AG04450 (cell line): ENCODE measurements at regions not wholly inside any gene's neighbourhood (a gene's known extent, or its start where the extent isn't known, plus 50 kb on each side); places are given as distances from the start of the nearest gene placed in this dataset.
"Not testable (repeated sequence)": the region's sequence is repeated elsewhere in the genome, so short reads cannot be mapped to it uniquely, and the experiment has no call there.

Experiments
- CTCF ChIA-PET: fragments of 300-600, 350-600 bp; formaldehyde crosslinking; extraction: SDS; loops from one replicate; lab custom pipeline; 2022; ENCODE audit warnings: antibody characterized with exemption, inconsistent platforms; lab: Charles Lee
- POLR2A ChIA-PET: fragments of 350-600 bp; formaldehyde crosslinking; extraction: SDS; loops from one replicate; lab custom pipeline; 2021; ENCODE audit warnings: antibody characterized with exemption, inconsistent platforms; lab: Yijun Ruan, JAX
- DNase-seq: peaks from one replicate; pipeline ENCODE4 v3.0.0-alpha.2; 2011; ENCODE audit warnings: low read depth, low spot score
- H3K27ac ChIP-seq: one replicate; pipeline ENCODE4 v1.5.1; 2012; ENCODE audit warnings: low read depth, low read length, control low read depth
- H3K27me3 ChIP-seq: one replicate; pipeline ENCODE4 v1.6.0; 2012; ENCODE audit warnings: low read length; ENCODE audit not compliant: control insufficient read depth, insufficient read depth
- H3K4me3 ChIP-seq: 2 replicates; pipeline ENCODE4 v1.5.1; 2011; ENCODE audit warnings: mild to moderate bottlenecking, low read depth, low read length, control low read depth
- H3K9me3 ChIP-seq: 2 replicates; pipeline ENCODE4 v1.5.1; 2012; ENCODE audit warnings: low read length; ENCODE audit not compliant: control insufficient read depth, insufficient read depth
- TF ChIP-seq, protein P1 (sequence below): IDR thresholded peaks from 2 replicates; pipeline ENCODE4 v1.5.1; 2011; ENCODE audit warnings: low read depth, low read length, control low read depth, inconsistent platforms

DNA sequence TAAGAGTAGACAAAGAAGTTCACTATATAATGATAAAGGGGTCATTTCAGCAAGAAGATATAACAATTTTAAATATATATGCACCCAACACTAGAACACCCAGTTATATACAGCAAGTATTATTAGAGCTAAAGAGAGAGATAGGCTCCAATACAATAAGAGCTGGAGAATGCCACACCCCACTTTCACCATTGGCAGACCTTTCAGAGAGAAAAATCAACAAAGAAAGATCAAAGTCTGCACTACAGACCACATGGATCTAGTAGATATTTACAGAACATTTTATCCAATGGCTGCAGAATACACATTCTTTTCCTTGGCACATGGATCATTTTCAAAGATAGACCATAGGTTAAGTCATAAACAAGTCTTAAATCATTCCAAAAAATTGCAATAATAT, 479.7 kb upstream of the DIAPH2 start:
- TF ChIP-seq, protein P1, sequence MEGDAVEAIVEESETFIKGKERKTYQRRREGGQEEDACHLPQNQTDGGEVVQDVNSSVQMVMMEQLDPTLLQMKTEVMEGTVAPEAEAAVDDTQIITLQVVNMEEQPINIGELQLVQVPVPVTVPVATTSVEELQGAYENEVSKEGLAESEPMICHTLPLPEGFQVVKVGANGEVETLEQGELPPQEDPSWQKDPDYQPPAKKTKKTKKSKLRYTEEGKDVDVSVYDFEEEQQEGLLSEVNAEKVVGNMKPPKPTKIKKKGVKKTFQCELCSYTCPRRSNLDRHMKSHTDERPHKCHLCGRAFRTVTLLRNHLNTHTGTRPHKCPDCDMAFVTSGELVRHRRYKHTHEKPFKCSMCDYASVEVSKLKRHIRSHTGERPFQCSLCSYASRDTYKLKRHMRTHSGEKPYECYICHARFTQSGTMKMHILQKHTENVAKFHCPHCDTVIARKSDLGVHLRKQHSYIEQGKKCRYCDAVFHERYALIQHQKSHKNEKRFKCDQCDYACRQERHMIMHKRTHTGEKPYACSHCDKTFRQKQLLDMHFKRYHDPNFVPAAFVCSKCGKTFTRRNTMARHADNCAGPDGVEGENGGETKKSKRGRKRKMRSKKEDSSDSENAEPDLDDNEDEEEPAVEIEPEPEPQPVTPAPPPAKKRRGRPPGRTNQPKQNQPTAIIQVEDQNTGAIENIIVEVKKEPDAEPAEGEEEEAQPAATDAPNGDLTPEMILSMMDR: no peak
- no peak overlapping the region for H3K27ac ChIP-seq
- no peaks in the 10 kb centered on the region for H3K9me3 ChIP-seq
- DNase-seq: no peak
- H3K4me3 ChIP-seq: no peak overlapping the region
- no peaks in the 10 kb centered on the region for H3K27me3 ChIP-seq
- ChIA-PET POLR2A (no interaction called here), CTCF (no interaction called here)

DNA sequence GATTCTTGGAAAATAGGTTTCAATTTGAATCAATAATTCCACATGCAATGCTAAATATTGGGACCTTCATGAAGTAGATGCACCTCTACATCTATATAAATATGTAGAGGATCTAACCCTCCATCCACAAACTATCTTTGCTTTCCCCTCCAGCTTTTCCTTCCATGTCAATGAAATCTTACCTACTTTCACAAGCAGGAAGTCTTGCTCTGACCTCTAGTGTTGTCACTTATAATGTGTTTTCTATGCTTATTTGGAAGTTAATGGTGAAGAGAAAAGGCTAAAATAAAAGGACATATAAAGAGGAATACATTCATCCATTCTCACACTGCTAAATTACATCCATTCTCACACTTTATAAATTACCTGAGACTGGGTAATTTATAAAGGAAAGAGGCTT, 472.7 kb upstream of the DIAPH2 start:
- no peak for DNase-seq
- TF ChIP-seq, protein P1: no peak

DNA sequence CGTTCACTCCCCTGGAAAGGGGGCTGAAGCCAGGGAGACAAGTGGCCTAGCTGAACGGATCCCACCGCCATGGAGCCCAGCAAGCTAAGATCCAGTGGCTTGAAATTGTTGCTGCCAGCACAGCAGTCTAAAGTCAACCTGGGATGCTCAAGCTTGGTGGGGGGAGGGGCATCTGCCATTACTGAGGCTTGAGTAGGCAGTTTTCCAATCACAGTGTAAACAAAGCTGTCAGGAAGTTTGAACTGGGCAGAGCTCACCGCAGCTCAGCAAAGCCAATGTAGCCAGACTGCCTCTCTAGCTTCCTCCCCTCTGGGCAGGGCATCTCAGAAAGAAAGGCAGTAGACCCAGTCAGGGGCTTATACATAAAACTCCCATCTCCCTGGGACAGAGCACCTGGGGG, 470.0 kb upstream of the DIAPH2 start:
- H3K9me3 ChIP-seq, H3K27ac ChIP-seq, H3K4me3 ChIP-seq, DNase-seq, H3K27me3 ChIP-seq, CTCF ChIA-PET, POLR2A ChIA-PET: not testable (repeated sequence)

More for the DNA sequence above, 472.7 kb upstream of the DIAPH2 start:
- H3K27me3 ChIP-seq: no peaks in the 10 kb centered on the region
- CTCF ChIA-PET: no interaction called here
- no peaks in the 10 kb centered on the region for H3K9me3 ChIP-seq
- no peak overlapping the region for H3K27ac ChIP-seq
- no peak overlapping the region for H3K4me3 ChIP-seq
- POLR2A ChIA-PET: no interaction called here

DNA sequence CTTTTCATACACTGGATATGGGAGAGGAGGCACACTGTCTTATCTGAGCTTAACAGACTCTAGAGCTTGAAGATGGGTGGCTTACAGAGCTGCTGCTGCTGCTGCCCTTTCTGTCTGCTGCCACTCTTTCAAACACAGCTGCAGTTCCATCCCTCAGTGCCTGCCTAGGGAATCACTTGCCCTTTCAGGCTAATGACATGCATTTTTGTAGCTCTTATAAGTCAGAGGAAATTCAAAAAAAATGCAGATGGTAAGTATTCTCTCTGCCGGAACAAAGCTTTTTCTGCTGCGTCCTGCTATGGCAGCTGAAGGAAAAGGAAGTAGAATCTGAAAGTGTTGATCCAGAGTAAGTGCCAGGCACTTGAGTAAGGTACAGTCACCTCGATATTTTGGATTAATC, 460.4 kb upstream of the DIAPH2 start:
- DNase-seq: no peak
- TF ChIP-seq, protein P1: no peak
- Histone ChIP-seq H3K27me3 (no peaks in the 10 kb centered on the region), H3K9me3 (no peaks in the 10 kb centered on the region), H3K27ac (no peak overlapping the region), H3K4me3 (no peak overlapping the region)
- ChIA-PET CTCF (no interaction called here), POLR2A (no interaction called here)

DNA sequence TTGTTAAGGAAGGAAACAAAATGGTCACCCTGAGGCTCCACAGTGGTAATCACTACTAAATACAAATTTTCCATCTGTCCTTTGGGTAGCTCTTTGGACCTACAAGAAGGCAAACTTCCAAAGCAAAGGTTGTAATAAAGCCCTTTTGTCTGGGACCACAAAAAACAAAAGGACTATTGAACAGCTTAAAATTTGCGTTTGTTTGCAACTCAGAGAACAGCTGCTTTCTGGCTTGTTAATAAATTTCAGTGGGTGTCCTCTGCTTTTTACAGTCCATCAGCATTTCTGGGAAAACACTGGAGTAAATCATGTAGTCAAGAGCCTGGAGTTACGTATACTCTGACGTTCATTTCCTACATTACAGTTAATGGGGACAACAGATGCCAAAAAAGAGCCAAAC, 439.7 kb upstream of the DIAPH2 start:
- TF ChIP-seq, protein P1: no peak
- no peak for DNase-seq
- no peaks in the 10 kb centered on the region for H3K27me3 ChIP-seq
- no peak overlapping the region for H3K4me3 ChIP-seq
- no peak overlapping the region for H3K27ac ChIP-seq
- ChIA-PET POLR2A (no interaction called here), CTCF (no interaction called here)
- no peaks in the 10 kb centered on the region for H3K9me3 ChIP-seq

DNA sequence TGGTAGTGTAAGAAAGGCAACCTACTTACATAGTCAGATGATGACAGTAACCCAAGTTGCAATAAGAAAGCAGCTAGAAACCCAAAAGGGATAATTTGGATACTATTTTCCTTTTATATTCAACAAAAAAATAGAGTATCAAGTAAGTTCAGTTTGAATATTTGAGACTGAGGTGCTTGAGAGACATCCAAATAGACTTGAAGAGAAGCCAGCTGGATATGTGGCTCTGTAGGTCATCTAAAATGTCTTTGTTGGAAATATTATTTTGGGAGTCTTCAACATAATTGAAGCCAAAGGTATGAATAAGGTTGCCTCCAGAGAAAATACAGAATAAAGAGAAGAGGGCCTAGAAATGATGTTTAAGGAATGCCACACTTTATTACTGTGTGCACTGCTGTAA, 438.2 kb upstream of the DIAPH2 start:
- POLR2A ChIA-PET: no interaction called here
- H3K27me3 ChIP-seq: no peaks in the 10 kb centered on the region

More for the DNA sequence above, 438.2 kb upstream of the DIAPH2 start:
- TF ChIP-seq, protein P1: no peak
- Histone ChIP-seq H3K4me3 (no peak overlapping the region), H3K9me3 (no peaks in the 10 kb centered on the region), H3K27ac (no peak overlapping the region)
- CTCF ChIA-PET: no interaction called here
- no peak for DNase-seq
